ENCODE measurements at regions not wholly inside any gene's neighbourhood (a gene's known extent, or its start where the extent isn't known, plus 50 kb on each side); places are given as distances from the start of the nearest gene placed in this dataset.

DNA sequence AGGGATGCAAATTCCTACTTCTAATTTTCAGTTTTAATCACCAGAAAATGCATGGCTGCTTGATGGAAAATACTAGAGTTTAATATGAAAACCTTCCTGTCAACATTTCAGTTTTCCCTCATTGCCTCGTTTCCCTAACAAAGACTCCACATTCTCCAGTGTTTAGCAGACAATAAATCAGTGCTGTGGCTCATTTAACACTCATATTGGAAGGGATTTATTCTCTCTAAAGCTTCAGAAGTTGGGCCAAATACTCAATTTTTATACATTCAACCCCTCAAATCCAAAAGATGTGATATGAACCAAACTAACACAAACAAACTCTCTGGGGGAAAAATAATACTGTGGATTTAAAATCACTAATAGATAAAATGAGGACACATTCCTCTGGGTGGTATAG, 482.5 kb downstream of the FLRT2 start (continued):
- TF ChIP-seq, protein P1, sequence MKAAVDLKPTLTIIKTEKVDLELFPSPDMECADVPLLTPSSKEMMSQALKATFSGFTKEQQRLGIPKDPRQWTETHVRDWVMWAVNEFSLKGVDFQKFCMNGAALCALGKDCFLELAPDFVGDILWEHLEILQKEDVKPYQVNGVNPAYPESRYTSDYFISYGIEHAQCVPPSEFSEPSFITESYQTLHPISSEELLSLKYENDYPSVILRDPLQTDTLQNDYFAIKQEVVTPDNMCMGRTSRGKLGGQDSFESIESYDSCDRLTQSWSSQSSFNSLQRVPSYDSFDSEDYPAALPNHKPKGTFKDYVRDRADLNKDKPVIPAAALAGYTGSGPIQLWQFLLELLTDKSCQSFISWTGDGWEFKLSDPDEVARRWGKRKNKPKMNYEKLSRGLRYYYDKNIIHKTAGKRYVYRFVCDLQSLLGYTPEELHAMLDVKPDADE (IDR thresholded peaks at IDR 0.05): no peak
- no peak for TF ChIP-seq EZH2phosphoT487 (IDR thresholded peaks at IDR 0.05; ENCODE audit: unreplicated experiment)
- TF ChIP-seq STAT1 (IDR thresholded peaks at IDR 0.05; ENCODE audit: unreplicated experiment): no peak
- TF ChIP-seq EZH2 (IDR thresholded peaks at IDR 0.05; ENCODE audit: low read depth, unreplicated experiment): no peak
- TF ChIP-seq, protein P2, sequence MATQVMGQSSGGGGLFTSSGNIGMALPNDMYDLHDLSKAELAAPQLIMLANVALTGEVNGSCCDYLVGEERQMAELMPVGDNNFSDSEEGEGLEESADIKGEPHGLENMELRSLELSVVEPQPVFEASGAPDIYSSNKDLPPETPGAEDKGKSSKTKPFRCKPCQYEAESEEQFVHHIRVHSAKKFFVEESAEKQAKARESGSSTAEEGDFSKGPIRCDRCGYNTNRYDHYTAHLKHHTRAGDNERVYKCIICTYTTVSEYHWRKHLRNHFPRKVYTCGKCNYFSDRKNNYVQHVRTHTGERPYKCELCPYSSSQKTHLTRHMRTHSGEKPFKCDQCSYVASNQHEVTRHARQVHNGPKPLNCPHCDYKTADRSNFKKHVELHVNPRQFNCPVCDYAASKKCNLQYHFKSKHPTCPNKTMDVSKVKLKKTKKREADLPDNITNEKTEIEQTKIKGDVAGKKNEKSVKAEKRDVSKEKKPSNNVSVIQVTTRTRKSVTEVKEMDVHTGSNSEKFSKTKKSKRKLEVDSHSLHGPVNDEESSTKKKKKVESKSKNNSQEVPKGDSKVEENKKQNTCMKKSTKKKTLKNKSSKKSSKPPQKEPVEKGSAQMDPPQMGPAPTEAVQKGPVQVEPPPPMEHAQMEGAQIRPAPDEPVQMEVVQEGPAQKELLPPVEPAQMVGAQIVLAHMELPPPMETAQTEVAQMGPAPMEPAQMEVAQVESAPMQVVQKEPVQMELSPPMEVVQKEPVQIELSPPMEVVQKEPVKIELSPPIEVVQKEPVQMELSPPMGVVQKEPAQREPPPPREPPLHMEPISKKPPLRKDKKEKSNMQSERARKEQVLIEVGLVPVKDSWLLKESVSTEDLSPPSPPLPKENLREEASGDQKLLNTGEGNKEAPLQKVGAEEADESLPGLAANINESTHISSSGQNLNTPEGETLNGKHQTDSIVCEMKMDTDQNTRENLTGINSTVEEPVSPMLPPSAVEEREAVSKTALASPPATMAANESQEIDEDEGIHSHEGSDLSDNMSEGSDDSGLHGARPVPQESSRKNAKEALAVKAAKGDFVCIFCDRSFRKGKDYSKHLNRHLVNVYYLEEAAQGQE (IDR thresholded peaks at IDR 0.05; ENCODE audit: unreplicated experiment): no peak
- no peak for TF ChIP-seq ZNF114 (CRISPR knock-in tag; IDR thresholded peaks at IDR 0.05)
- TF ChIP-seq JUNB (IDR thresholded peaks at IDR 0.05; ENCODE audit: unreplicated experiment): no peak
- TF ChIP-seq, protein P3, sequence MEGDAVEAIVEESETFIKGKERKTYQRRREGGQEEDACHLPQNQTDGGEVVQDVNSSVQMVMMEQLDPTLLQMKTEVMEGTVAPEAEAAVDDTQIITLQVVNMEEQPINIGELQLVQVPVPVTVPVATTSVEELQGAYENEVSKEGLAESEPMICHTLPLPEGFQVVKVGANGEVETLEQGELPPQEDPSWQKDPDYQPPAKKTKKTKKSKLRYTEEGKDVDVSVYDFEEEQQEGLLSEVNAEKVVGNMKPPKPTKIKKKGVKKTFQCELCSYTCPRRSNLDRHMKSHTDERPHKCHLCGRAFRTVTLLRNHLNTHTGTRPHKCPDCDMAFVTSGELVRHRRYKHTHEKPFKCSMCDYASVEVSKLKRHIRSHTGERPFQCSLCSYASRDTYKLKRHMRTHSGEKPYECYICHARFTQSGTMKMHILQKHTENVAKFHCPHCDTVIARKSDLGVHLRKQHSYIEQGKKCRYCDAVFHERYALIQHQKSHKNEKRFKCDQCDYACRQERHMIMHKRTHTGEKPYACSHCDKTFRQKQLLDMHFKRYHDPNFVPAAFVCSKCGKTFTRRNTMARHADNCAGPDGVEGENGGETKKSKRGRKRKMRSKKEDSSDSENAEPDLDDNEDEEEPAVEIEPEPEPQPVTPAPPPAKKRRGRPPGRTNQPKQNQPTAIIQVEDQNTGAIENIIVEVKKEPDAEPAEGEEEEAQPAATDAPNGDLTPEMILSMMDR (conservative IDR thresholded peaks at IDR 0.05; ENCODE audit: low read depth in 2 of 2): no peak

DNA sequence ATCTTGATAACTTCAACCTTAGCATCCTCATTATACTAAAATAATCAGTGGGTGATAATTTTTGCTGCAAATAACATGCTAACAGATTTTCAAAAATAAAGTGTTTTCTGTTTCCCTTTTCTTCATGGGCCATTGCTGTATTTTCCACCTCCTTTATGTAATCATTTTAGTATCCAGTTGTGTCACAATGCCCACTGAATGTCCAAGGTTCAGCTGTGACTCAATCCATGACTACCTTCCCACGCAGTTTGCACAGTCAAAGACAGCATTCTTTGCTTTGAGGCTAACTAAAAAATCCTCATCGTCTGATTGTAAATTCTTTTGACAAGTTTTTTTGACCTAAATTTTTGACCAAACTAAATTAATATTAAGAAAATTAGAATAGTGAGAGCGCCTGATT, 474.1 kb downstream of the FLRT2 start:
- Histone ChIP-seq H4K20me1 (replicated peaks; ENCODE audit: insufficient read depth) (no peaks in the 10 kb centered on the region), H3K79me2 (replicated peaks; ENCODE audit: insufficient read depth) (no peaks in the 10 kb centered on the region), H3K9me2 (ENCODE audit: insufficient read depth) (no peaks in the 10 kb centered on the region), H3K4me3 (no peak overlapping the region), H3F3A (replicated peaks; ENCODE audit: low read depth) (no peaks in the 10 kb centered on the region), H3K4me2 (no peak overlapping the region), H3K36me3 (ENCODE audit: insufficient read depth) (no peaks in the 10 kb centered on the region), H3K27ac (ENCODE audit: low read depth) (no peak overlapping the region), H3K4me1 (ENCODE audit: insufficient read depth) (no peaks in the 10 kb centered on the region), H2AFZ (no peak overlapping the region), H3K27me3 (ENCODE audit: insufficient read depth) (no peaks in the 10 kb centered on the region)
- Mint-ChIP-seq H3K4me1 (no peaks in the 10 kb centered on the region), H3K27me3 (ENCODE audit: insufficient read depth, low read depth, poor library complexity) (no peaks in the 10 kb centered on the region), H3K27ac (no peak overlapping the region), H3K4me3 (no peak overlapping the region), H3K36me3 (ENCODE audit: low read depth) (no peaks in the 10 kb centered on the region), H3K9me3 (no peaks in the 10 kb centered on the region)
- no peak for ATAC-seq
- no peak for DNase-seq (ENCODE audit: low spot score)
- TF ChIP-seq CREB1 (CRISPR knock-in tag; IDR thresholded peaks at IDR 0.05; ENCODE audit: low read depth) (no peak), JUNB (IDR thresholded peaks at IDR 0.05; ENCODE audit: unreplicated experiment) (no peak), POLR2AphosphoS5 (IDR thresholded peaks at IDR 0.05; ENCODE audit: low read depth) (no peak), EZH2phosphoT487 (IDR thresholded peaks at IDR 0.05; ENCODE audit: unreplicated experiment) (no peak), EZH2 (IDR thresholded peaks at IDR 0.05; ENCODE audit: low read depth, unreplicated experiment) (no peak), ZNF331 (CRISPR knock-in tag; IDR thresholded peaks at IDR 0.05; ENCODE audit: low read depth) (no peak), NANOG (IDR thresholded peaks at IDR 0.05; ENCODE audit: borderline replicate concordance) (no peak)
- TF ChIP-seq, protein P4, sequence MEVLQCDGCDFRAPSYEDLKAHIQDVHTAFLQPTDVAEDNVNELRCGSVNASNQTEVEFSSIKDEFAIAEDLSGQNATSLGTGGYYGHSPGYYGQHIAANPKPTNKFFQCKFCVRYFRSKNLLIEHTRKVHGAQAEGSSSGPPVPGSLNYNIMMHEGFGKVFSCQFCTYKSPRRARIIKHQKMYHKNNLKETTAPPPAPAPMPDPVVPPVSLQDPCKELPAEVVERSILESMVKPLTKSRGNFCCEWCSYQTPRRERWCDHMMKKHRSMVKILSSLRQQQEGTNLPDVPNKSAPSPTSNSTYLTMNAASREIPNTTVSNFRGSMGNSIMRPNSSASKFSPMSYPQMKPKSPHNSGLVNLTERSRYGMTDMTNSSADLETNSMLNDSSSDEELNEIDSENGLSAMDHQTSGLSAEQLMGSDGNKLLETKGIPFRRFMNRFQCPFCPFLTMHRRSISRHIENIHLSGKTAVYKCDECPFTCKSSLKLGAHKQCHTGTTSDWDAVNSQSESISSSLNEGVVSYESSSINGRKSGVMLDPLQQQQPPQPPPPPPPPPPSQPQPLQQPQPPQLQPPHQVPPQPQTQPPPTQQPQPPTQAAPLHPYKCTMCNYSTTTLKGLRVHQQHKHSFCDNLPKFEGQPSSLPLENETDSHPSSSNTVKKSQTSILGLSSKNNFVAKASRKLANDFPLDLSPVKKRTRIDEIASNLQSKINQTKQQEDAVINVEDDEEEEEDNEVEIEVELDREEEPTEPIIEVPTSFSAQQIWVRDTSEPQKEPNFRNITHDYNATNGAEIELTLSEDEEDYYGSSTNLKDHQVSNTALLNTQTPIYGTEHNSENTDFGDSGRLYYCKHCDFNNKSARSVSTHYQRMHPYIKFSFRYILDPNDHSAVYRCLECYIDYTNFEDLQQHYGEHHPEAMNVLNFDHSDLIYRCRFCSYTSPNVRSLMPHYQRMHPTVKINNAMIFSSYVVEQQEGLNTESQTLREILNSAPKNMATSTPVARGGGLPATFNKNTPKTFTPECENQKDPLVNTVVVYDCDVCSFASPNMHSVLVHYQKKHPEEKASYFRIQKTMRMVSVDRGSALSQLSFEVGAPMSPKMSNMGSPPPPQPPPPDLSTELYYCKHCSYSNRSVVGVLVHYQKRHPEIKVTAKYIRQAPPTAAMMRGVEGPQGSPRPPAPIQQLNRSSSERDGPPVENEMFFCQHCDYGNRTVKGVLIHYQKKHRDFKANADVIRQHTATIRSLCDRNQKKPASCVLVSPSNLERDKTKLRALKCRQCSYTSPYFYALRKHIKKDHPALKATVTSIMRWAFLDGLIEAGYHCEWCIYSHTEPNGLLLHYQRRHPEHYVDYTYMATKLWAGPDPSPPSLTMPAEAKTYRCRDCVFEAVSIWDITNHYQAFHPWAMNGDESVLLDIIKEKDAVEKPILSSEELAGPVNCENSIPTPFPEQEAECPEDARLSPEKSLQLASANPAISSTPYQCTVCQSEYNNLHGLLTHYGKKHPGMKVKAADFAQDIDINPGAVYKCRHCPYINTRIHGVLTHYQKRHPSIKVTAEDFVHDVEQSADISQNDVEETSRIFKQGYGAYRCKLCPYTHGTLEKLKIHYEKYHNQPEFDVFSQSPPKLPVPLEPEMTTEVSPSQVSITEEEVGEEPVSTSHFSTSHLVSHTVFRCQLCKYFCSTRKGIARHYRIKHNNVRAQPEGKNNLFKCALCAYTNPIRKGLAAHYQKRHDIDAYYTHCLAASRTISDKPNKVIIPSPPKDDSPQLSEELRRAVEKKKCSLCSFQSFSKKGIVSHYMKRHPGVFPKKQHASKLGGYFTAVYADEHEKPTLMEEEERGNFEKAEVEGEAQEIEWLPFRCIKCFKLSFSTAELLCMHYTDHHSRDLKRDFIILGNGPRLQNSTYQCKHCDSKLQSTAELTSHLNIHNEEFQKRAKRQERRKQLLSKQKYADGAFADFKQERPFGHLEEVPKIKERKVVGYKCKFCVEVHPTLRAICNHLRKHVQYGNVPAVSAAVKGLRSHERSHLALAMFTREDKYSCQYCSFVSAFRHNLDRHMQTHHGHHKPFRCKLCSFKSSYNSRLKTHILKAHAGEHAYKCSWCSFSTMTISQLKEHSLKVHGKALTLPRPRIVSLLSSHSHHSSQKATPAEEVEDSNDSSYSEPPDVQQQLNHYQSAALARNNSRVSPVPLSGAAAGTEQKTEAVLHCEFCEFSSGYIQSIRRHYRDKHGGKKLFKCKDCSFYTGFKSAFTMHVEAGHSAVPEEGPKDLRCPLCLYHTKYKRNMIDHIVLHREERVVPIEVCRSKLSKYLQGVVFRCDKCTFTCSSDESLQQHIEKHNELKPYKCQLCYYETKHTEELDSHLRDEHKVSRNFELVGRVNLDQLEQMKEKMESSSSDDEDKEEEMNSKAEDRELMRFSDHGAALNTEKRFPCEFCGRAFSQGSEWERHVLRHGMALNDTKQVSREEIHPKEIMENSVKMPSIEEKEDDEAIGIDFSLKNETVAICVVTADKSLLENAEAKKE (CRISPR knock-in tag; IDR thresholded peaks at IDR 0.05): no peak

All from GM23338 (cell line).